ENCODE measurements at regions not wholly inside any gene's neighbourhood (a gene's known extent, or its start where the extent isn't known, plus 50 kb on each side); places are given as distances from the start of the nearest gene placed in this dataset.

- Histone ChIP-seq H3K36me3 (ENCODE audit: insufficient read depth) (no peaks in the 10 kb centered on the region), H3K4me3 (no peak overlapping the region), H3K27ac (ENCODE audit: low read depth) (no peak overlapping the region), H3K4me2 (no peak overlapping the region), H3F3A (replicated peaks; ENCODE audit: low read depth) (no peaks in the 10 kb centered on the region), H2AFZ (0 out of 2 replicates have a peak overlapping the region, but pooled peaks have one; percentile 47), H3K79me2 (replicated peaks; ENCODE audit: insufficient read depth) (no peaks in the 10 kb centered on the region), H4K20me1 (replicated peaks; ENCODE audit: insufficient read depth) (no peaks in the 10 kb centered on the region), H3K4me1 (ENCODE audit: insufficient read depth) (no peaks in the 10 kb centered on the region), H3K9me2 (ENCODE audit: insufficient read depth) (0 out of 2 replicates have a peak, but pooled peaks cover 7% of the 10 kb centered on the region), H3K27me3 (ENCODE audit: insufficient read depth) (no peaks in the 10 kb centered on the region)
- H3K9me3 Mint-ChIP-seq, result peaks cover 31% of the 10 kb centered on the region
- peaks cover 21% of the 10 kb centered on the region for H3K36me3 Mint-ChIP-seq (ENCODE audit: low read depth)
- peak overlapping the region; percentile 85; the same call in 1 of the 2 replicates for H3K27ac Mint-ChIP-seq
- peaks cover 3% of the 10 kb centered on the region for H3K27me3 Mint-ChIP-seq (ENCODE audit: insufficient read depth, low read depth, poor library complexity)
- DNase-seq (ENCODE audit: low spot score), result peak; percentile 91
- no peak overlapping the region for H3K4me3 Mint-ChIP-seq
- 0 out of 2 replicates have a peak, but pooled peaks have one; percentile 14 for TF ChIP-seq ZNF462 (CRISPR knock-in tag; IDR thresholded peaks at IDR 0.05)
- peak; percentile 79 to 97 for TF ChIP-seq CTCF (conservative IDR thresholded peaks at IDR 0.05; ENCODE audit: low read depth in 2 of 2)
- no peak for TF ChIP-seq NANOG (IDR thresholded peaks at IDR 0.05; ENCODE audit: borderline replicate concordance)
- TF ChIP-seq EZH2 (IDR thresholded peaks at IDR 0.05; ENCODE audit: low read depth, unreplicated experiment), result no peak
- TF ChIP-seq EZH2phosphoT487 (IDR thresholded peaks at IDR 0.05; ENCODE audit: unreplicated experiment), result no peak
- no peak for TF ChIP-seq ZNF331 (CRISPR knock-in tag; IDR thresholded peaks at IDR 0.05; ENCODE audit: low read depth)
- no peaks in the 10 kb centered on the region for H3K4me1 Mint-ChIP-seq
- peak; percentile 94 for ATAC-seq
These were observed 66.2 kb upstream of the TACR3 start for GRCh38 chr4:103786014-103786413.

All from GM23338 (cell line).